Progenitor cell of endocrine pancreas (in vitro differentiated cells): ENCODE measurements at regions not wholly inside any gene's neighbourhood (a gene's known extent, or its start where the extent isn't known, plus 50 kb on each side); places are given as distances from the start of the nearest gene placed in this dataset.
"Not testable (repeated sequence)": the region's sequence is repeated elsewhere in the genome, so short reads cannot be mapped to it uniquely, and the experiment has no call there.

Source experiments
- DNase-seq: peaks from one replicate; pipeline ENCODE4 v3.0.0; 2021; ENCODE audit warnings: low spot score; ENCODE audit not compliant: unreplicated experiment
- H3K27ac Mint-ChIP-seq: 2 replicates; pipeline ENCODE4 v1.8.0; 2021; ENCODE audit warnings: mild to moderate bottlenecking, moderate library complexity, mixed read lengths
- H3K27me3 Mint-ChIP-seq: 2 replicates; pipeline ENCODE4 v1.8.0; 2021; ENCODE audit warnings: mixed read lengths
- H3K36me3 Mint-ChIP-seq: 2 replicates; pipeline ENCODE4 v1.8.0; 2022; ENCODE audit warnings: mixed read lengths; ENCODE audit not compliant: insufficient read depth
- H3K4me1 Mint-ChIP-seq: 2 replicates; pipeline ENCODE4 v1.8.0; 2021; ENCODE audit warnings: low read depth, mixed read lengths
- H3K4me3 Mint-ChIP-seq: 2 replicates; pipeline ENCODE4 v1.8.0; 2021; ENCODE audit warnings: low read depth, mild to moderate bottlenecking, moderate library complexity, mixed read lengths
- H3K9me3 Mint-ChIP-seq: 2 replicates; pipeline ENCODE4 v1.8.0; 2021; ENCODE audit warnings: low read depth, mixed read lengths
- CTCF ChIP-seq: fragments of 200-600 bp; sonication (generic); IDR thresholded peaks from one replicate; pipeline ENCODE4 v1.5.0; 2021; ENCODE audit warnings: antibody characterized with exemption, mild to moderate bottlenecking; ENCODE audit not compliant: unreplicated experiment

- peaks cover 9% of the 10 kb centered on the region for H3K9me3 Mint-ChIP-seq
- peaks cover 2% of the 10 kb centered on the region for H3K4me1 Mint-ChIP-seq
- H3K27ac Mint-ChIP-seq, result no peak overlapping the region
- peaks cover 9% of the 10 kb centered on the region for H3K36me3 Mint-ChIP-seq
- DNase-seq, result no peak
- H3K4me3 Mint-ChIP-seq, result no peak overlapping the region
- no peak for TF ChIP-seq CTCF
- H3K27me3 Mint-ChIP-seq, result no peaks in the 10 kb centered on the region
These were observed 345.0 kb upstream of the SPRY2 start for GRCh38 chr13:80685942-80686341.

GRCh38 chr13:80684217-80684991 is 343.5 kb upstream of the SPRY2 start:
- H3K27ac Mint-ChIP-seq, result no peak overlapping the region
- no peak for DNase-seq
- TF ChIP-seq CTCF, result no peak
- H3K36me3 Mint-ChIP-seq, result peaks cover 4% of the 10 kb centered on the region
- H3K9me3 Mint-ChIP-seq, result peaks cover 5% of the 10 kb centered on the region
- no peak overlapping the region for H3K4me3 Mint-ChIP-seq
- H3K4me1 Mint-ChIP-seq, result peaks cover under 1% of the 10 kb centered on the region
- H3K27me3 Mint-ChIP-seq, result no peaks in the 10 kb centered on the region

GRCh38 chr13:80680786-80681366 is 339.9 kb upstream of the SPRY2 start:
- peaks cover 2% of the 10 kb centered on the region for H3K36me3 Mint-ChIP-seq
- DNase-seq, result no peak
- no peak for TF ChIP-seq CTCF
- no peaks in the 10 kb centered on the region for H3K4me1 Mint-ChIP-seq
- H3K4me3 Mint-ChIP-seq, result no peak overlapping the region
- H3K9me3 Mint-ChIP-seq, result peaks cover 19% of the 10 kb centered on the region
- no peak overlapping the region for H3K27ac Mint-ChIP-seq
- no peaks in the 10 kb centered on the region for H3K27me3 Mint-ChIP-seq

GRCh38 chr13:80679423-80679822 is 338.5 kb upstream of the SPRY2 start:
- H3K36me3 Mint-ChIP-seq, result peaks cover 2% of the 10 kb centered on the region
- H3K27me3 Mint-ChIP-seq, result no peaks in the 10 kb centered on the region
- no peak overlapping the region for H3K4me3 Mint-ChIP-seq

GRCh38 chr13:80677227-80677626 is 336.3 kb upstream of the SPRY2 start:
- no peak for TF ChIP-seq CTCF
- DNase-seq, result no peak
- no peak overlapping the region for H3K4me3 Mint-ChIP-seq
- no peaks in the 10 kb centered on the region for H3K27me3 Mint-ChIP-seq
- H3K9me3 Mint-ChIP-seq, result peaks cover 34% of the 10 kb centered on the region
- H3K27ac Mint-ChIP-seq, result no peak overlapping the region
- peaks cover 5% of the 10 kb centered on the region for H3K36me3 Mint-ChIP-seq
- H3K4me1 Mint-ChIP-seq, result no peaks in the 10 kb centered on the region

More at GRCh38 chr13:80679423-80679822, 338.5 kb upstream of the SPRY2 start:
- H3K4me1 Mint-ChIP-seq, result no peaks in the 10 kb centered on the region
- no peak for TF ChIP-seq CTCF
- no peak for DNase-seq
- no peak overlapping the region for H3K27ac Mint-ChIP-seq
- peaks cover 21% of the 10 kb centered on the region for H3K9me3 Mint-ChIP-seq

GRCh38 chr13:80675442-80675841 is 334.5 kb upstream of the SPRY2 start:
- H3K9me3 Mint-ChIP-seq, result peaks cover 43% of the 10 kb centered on the region
- H3K4me1 Mint-ChIP-seq, H3K27me3 Mint-ChIP-seq, H3K36me3 Mint-ChIP-seq, H3K27ac Mint-ChIP-seq, DNase-seq, H3K4me3 Mint-ChIP-seq: not testable (repeated sequence)
